Erythroblast (primary cell): ENCODE measurements at regions not wholly inside any gene's neighbourhood (a gene's known extent, or its start where the extent isn't known, plus 50 kb on each side); places are given as distances from the start of the nearest gene placed in this dataset.

Experiments used
- GATA1 ChIP-seq: IDR thresholded peaks from 2 replicates; pipeline ENCODE4 v1.6.1; 2011; ENCODE audit warnings: low read depth, mild to moderate bottlenecking, control low read depth, low read length, moderate library complexity
- POLR2A ChIP-seq: IDR thresholded peaks from 2 replicates; pipeline ENCODE4 v1.6.1; 2011; ENCODE audit warnings: mild to moderate bottlenecking, low read length

DNA sequence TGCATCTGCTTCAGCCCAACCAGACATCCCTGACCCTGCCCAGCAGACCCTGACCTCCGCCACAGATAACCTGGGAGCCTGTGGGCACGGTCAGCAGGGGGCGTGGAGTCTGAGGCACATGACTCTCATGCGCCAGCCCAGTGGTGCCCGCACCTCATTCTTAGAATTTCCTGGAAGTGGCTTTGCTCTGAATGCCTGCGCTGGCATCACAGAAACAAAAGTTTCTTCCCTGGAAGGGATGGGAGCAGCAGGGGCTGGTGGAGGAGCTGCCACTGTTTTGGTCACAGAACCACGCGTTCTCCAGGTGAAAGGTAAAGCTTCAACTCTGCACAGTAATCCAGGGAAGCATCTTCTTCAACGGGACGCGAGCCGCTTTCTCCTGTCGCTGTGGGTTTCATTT is 67.9 kb upstream of the DUSP22 start:
- no peak for TF ChIP-seq POLR2A
- TF ChIP-seq GATA1: no peak
